Thyroid gland (tissue), 4 donors: ENCODE measurements at regions not wholly inside any gene's neighbourhood (a gene's known extent, or its start where the extent isn't known, plus 50 kb on each side); places are given as distances from the start of the nearest gene placed in this dataset.
A peak's percentile ranks its signal among the peaks of the same experiment; 100 is the strongest.
"Not testable (repeated sequence)": the region's sequence is repeated elsewhere in the genome, so short reads cannot be mapped to it uniquely, and the experiment has no call there.

Experiments used
- DNase-seq, 2 donors: peaks; one replicate each; pipeline ENCODE4 v3.0.0-alpha.2; 2019
- H3K27ac ChIP-seq, 3 donors: fragments of 200-600 bp; sonication (generic); 1 replicate in 2 of 3; 2 replicates in 1 of 3; pipeline ENCODE4 v1.5.1; 2016 to 2019; ENCODE audit warnings: mild to moderate bottlenecking in 1 of 3, moderate library complexity in 1 of 3
- H3K27me3 ChIP-seq: fragments of 200-600 bp; sonication (generic); one replicate; pipeline ENCODE4 v1.5.1; 2019
- H3K36me3 ChIP-seq, 2 donors: fragments of 200-600 bp; sonication (generic); one replicate each; pipeline ENCODE4 v1.5.1; 2016 to 2019
- H3K4me1 ChIP-seq, 2 donors: fragments of 200-600 bp; sonication (generic); one replicate each; pipeline ENCODE4 v1.5.1; 2017 to 2019
- H3K4me3 ChIP-seq, 3 donors: fragments of 200-600 bp; sonication (generic); replicated peaks in 1 of 3; 1 replicate in 2 of 3; 2 replicates in 1 of 3; pipeline ENCODE4 v1.5.1; 2016; ENCODE audit warnings: mild to moderate bottlenecking in 1 of 3
- H3K9me3 ChIP-seq: fragments of 200-600 bp; sonication (generic); one replicate; pipeline ENCODE4 v1.5.1; 2017
- CTCF ChIP-seq, 6 experiments: fragments of 200-600 bp in 3 of 6; fragments of 450-650 bp in 3 of 6; sonication (generic) in 3 of 6; IDR thresholded peaks; one replicate each; pipeline ENCODE4 v1.5.1; 2016 to 2019; ENCODE audit warnings: antibody characterized with exemption in 6 of 6, mild to moderate bottlenecking in 2 of 6, inconsistent platforms in 1 of 6, moderate library complexity in 1 of 6
- POLR2A ChIP-seq, 2 donors: fragments of 450-650 bp; IDR thresholded peaks; one replicate each; pipeline ENCODE4 v1.6.1; 2017; ENCODE audit warnings: antibody characterized with exemption in 2 of 2, mild to moderate bottlenecking in 2 of 2, moderate library complexity in 1 of 2
- WGBS, 2 donors: methylation state at CpG; one replicate each; pipeline ENCODE4 v1.1.5; 2017; 5-methylcytosine and 5-hydroxymethylcytosine counted together
- intact Hi-C: fragments of 100-400 bp; cut with DNase I; formaldehyde crosslinking; loops from one replicate; pipeline ENCODE4 v1.15.1; 2023

DNA sequence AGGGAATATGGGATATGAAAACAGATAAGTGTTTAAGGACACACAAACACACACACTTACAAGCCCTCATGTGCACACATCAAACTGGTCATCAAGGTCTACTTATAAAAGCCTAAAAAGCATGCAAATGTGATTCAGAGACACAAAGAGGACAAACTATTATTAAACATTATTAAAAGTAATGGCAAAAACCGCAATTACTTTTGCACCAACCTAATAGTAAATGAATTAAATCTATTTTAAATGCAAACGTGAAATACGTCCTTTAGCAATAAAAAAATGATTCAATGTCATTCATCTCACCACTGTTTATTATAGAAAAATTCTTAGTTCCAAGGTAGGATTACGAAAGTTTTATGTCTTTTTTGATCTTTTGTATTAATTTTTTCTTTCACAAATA, 91.1 kb upstream of the ARMCX2 start:
- 91 to 94% methylated on average over 4 of the region's 4 CpGs for WGBS, 2 donors
- H3K9me3 ChIP-seq = no peaks in the 10 kb centered on the region
- no peaks in the 10 kb centered on the region for H3K36me3 ChIP-seq
- no peaks in the 10 kb centered on the region for H3K27me3 ChIP-seq
- H3K4me3 ChIP-seq = no peak overlapping the region
- no peak for TF ChIP-seq POLR2A (IDR thresholded peaks at IDR 0.05)
- TF ChIP-seq CTCF (IDR thresholded peaks at IDR 0.05) = no peak
- peaks cover 0 to 3% of the 10 kb centered on the region in 2 donors for H3K4me1 ChIP-seq
- DNase-seq = no peak
- H3K27ac ChIP-seq = no peak overlapping the region
- intact Hi-C loops = no loop called here

- Histone ChIP-seq H3K4me3 (no peak overlapping the region), H3K9me3 (no peaks in the 10 kb centered on the region), H3K36me3 (no peaks in the 10 kb centered on the region), H3K4me1 (peaks cover 0 to 3% of the 10 kb centered on the region in 2 donors), H3K27me3 (no peaks in the 10 kb centered on the region), H3K27ac (peak overlapping the region in 2 of 3 donors; percentile 2 to 39)
- no peak for TF ChIP-seq POLR2A (IDR thresholded peaks at IDR 0.05)
- TF ChIP-seq CTCF (IDR thresholded peaks at IDR 0.05) = no peak
- intact Hi-C loops = no loop called here
- DNase-seq = no peak
- WGBS, 2 donors = 40 to 41% methylated on average over 3 of the region's 3 CpGs
Measured at GRCh38 chrX:101749436-101749835, 89.8 kb upstream of the ARMCX2 start.

- no peak for TF ChIP-seq CTCF (IDR thresholded peaks at IDR 0.05)
- no peak for TF ChIP-seq POLR2A (IDR thresholded peaks at IDR 0.05)
- Histone ChIP-seq H3K27ac (no peak overlapping the region), H3K36me3 (no peaks in the 10 kb centered on the region), H3K27me3 (no peaks in the 10 kb centered on the region), H3K9me3 (no peaks in the 10 kb centered on the region), H3K4me1 (peaks cover 0 to 3% of the 10 kb centered on the region in 2 donors), H3K4me3 (no peak overlapping the region)
- WGBS, 2 donors = 34 to 37% methylated on average over 3 of the region's 3 CpGs
- intact Hi-C loops = no loop called here
- no peak for DNase-seq
Measured at GRCh38 chrX:101745046-101745445, 85.4 kb upstream of the ARMCX2 start.

DNA sequence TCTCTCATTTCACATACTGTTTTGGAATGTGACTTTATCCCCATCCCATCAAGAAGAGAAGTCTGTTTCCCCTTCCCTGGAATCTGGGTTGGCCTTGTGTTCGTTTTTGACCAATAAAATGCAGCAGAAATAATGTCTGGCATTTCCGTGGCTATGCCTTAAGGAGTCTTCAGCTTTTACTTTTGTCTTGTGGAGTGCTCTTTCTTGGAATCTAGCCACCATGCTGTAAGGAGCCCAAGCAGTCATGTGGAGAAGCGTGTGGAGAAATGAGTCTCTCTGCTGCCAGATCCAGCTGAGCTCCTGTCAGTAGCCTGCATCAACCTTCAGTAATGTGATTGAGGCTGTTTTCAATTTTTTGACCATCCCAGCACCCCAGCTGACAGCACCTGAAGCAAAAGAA, 84.4 kb upstream of the ARMCX2 start:
- no peaks in the 10 kb centered on the region for H3K9me3 ChIP-seq
- no peak for TF ChIP-seq POLR2A (IDR thresholded peaks at IDR 0.05)
- TF ChIP-seq CTCF (IDR thresholded peaks at IDR 0.05) = no peak
- no peaks in the 10 kb centered on the region for H3K27me3 ChIP-seq
- H3K4me1 ChIP-seq = no peaks in the 10 kb centered on the region
- no peaks in the 10 kb centered on the region for H3K36me3 ChIP-seq
- H3K27ac ChIP-seq = no peak overlapping the region
- 21 to 38% methylated on average over 3 of the region's 3 CpGs for WGBS, 2 donors
- peak; percentile 33 to 45 for DNase-seq
- no peak overlapping the region for H3K4me3 ChIP-seq
- intact Hi-C loops = no loop called here

- intact Hi-C loops = no loop called here
- Histone ChIP-seq H3K4me1 (no peaks in the 10 kb centered on the region), H3K4me3 (no peak overlapping the region), H3K27ac (no peak overlapping the region), H3K27me3 (no peaks in the 10 kb centered on the region), H3K9me3 (no peaks in the 10 kb centered on the region), H3K36me3 (no peaks in the 10 kb centered on the region)
- DNase-seq = no peak
- TF ChIP-seq CTCF (IDR thresholded peaks at IDR 0.05) = no peak
- no peak for TF ChIP-seq POLR2A (IDR thresholded peaks at IDR 0.05)
- WGBS, 2 donors = 73 to 78% methylated on average over 2 of the region's 2 CpGs
Measured at GRCh38 chrX:101740642-101741041, 81.0 kb upstream of the ARMCX2 start.

DNA sequence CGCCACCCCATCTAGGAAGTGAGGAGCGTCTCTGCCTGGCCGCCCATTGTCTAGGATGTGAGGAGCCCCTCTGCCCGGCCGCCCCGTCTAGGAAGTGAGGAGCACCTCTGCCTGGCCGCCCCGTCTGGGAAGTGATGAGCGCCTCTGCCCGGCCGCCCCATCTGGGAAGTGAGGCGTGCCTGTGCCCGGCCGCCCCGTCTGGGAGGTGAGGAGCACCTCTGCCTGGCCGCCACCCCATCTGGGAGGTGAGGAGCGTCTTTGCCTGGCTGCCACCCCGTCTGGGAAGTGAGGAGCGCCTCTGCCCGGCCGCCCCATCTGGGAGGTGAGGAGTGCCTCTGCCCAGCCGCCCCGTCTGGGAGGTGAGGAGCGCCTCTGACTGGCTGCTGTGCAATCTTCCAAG, 79.2 kb upstream of the ARMCX2 start:
- not testable (repeated sequence) for H3K4me3 ChIP-seq

DNA sequence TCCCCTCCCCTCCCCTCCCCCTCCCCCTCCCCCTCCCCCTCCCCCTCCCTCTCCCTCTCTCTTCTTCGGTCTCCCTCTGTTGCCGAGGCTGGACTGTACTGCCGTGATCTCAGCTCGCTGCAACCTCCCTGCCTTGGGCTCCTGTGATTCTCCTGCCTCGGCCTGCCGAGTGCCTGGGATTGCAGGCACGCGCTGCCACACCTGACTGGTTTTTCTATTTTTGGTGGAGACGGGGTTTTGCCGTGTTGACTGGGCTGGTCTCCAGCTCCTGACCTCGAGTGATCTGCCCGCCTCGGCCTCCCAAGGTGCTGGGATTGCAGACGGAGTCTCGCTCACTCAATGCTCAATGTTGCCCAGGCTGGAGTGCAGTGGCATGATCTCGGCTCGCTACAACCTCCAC, 78.8 kb upstream of the ARMCX2 start:
- H3K4me3 ChIP-seq, H3K9me3 ChIP-seq, intact Hi-C loops, H3K27ac ChIP-seq, H3K36me3 ChIP-seq, H3K27me3 ChIP-seq, H3K4me1 ChIP-seq: not testable (repeated sequence)
- DNase-seq = peak in 1 of 2 donors; percentile 2
- 80% methylated on average over 1 to 2 of the region's 17 CpGs for WGBS, 2 donors

More for the DNA sequence above, 79.2 kb upstream of the ARMCX2 start:
- H3K36me3 ChIP-seq, H3K9me3 ChIP-seq, intact Hi-C loops, H3K4me1 ChIP-seq, DNase-seq, H3K27me3 ChIP-seq, H3K27ac ChIP-seq: not testable (repeated sequence)
- 100% methylated on average over 3 of the region's 24 CpGs for WGBS, 2 donors
